ENCODE measurements at regions not wholly inside any gene's neighbourhood (a gene's known extent, or its start where the extent isn't known, plus 50 kb on each side); places are given as distances from the start of the nearest gene placed in this dataset.

GRCh38 chr1:221302357-221302756 is 423.1 kb downstream of the HLX start:
- H3K4me3 ChIP-seq, result no peak overlapping the region
- H3K36me3 ChIP-seq, result no peaks in the 10 kb centered on the region
- no peaks in the 10 kb centered on the region for H3K9me3 ChIP-seq
- 49 to 76% (median 60%) methylated on average over 1 of the region's 1 CpG for WGBS, 3 donors
- H3K27me3 ChIP-seq, result no peaks in the 10 kb centered on the region
- H3K4me1 ChIP-seq (ENCODE audit: insufficient read depth), result no peaks in the 10 kb centered on the region
- no peak overlapping the region for H3K27ac ChIP-seq
- intact Hi-C loops (cut with DNase I), result no loop called here
- no peak for TF ChIP-seq EP300 (IDR thresholded peaks at IDR 0.05)
- TF ChIP-seq CTCF (IDR thresholded peaks at IDR 0.05), result no peak
- TF ChIP-seq POLR2A (IDR thresholded peaks at IDR 0.05), result no peak
- DNase-seq, result no peak

GRCh38 chr1:221302810-221303209 is 423.6 kb downstream of the HLX start:
- no peak overlapping the region for H3K4me3 ChIP-seq
- DNase-seq, result no peak
- 6 to 11% (median 10%) methylated on average over 1 of the region's 1 CpG for WGBS, 3 donors
- no peak overlapping the region for H3K27ac ChIP-seq
- no peaks in the 10 kb centered on the region for H3K27me3 ChIP-seq
- TF ChIP-seq POLR2A (IDR thresholded peaks at IDR 0.05), result no peak
- no peak for TF ChIP-seq EP300 (IDR thresholded peaks at IDR 0.05)
- no peak for TF ChIP-seq CTCF (IDR thresholded peaks at IDR 0.05)
- H3K9me3 ChIP-seq, result no peaks in the 10 kb centered on the region
- intact Hi-C loops (cut with DNase I), result no loop called here
- H3K4me1 ChIP-seq (ENCODE audit: insufficient read depth), result no peaks in the 10 kb centered on the region
- no peaks in the 10 kb centered on the region for H3K36me3 ChIP-seq

GRCh38 chr1:221303623-221304022 is 424.4 kb downstream of the HLX start:
- DNase-seq, result no peak
- no peaks in the 10 kb centered on the region for H3K9me3 ChIP-seq
- WGBS, 3 donors, result 82 to 95% (median 90%) methylated on average over 1 of the region's 1 CpG
- intact Hi-C loops (cut with DNase I), result no loop called here
- no peak overlapping the region for H3K4me3 ChIP-seq
- no peak for TF ChIP-seq CTCF (IDR thresholded peaks at IDR 0.05)
- TF ChIP-seq POLR2A (IDR thresholded peaks at IDR 0.05), result no peak
- TF ChIP-seq EP300 (IDR thresholded peaks at IDR 0.05), result no peak
- no peaks in the 10 kb centered on the region for H3K36me3 ChIP-seq
- no peaks in the 10 kb centered on the region for H3K27me3 ChIP-seq
- H3K27ac ChIP-seq, result no peak overlapping the region
- H3K4me1 ChIP-seq (ENCODE audit: insufficient read depth), result no peaks in the 10 kb centered on the region

- intact Hi-C loops (cut with DNase I), result no loop called here
- Histone ChIP-seq H3K9me3 (no peaks in the 10 kb centered on the region), H3K27ac (no peak overlapping the region), H3K36me3 (no peaks in the 10 kb centered on the region), H3K4me1 (ENCODE audit: insufficient read depth) (no peaks in the 10 kb centered on the region), H3K27me3 (no peaks in the 10 kb centered on the region), H3K4me3 (no peak overlapping the region)
- DNase-seq, result no peak
- TF ChIP-seq EP300 (IDR thresholded peaks at IDR 0.05) (no peak), CTCF (IDR thresholded peaks at IDR 0.05) (no peak), POLR2A (IDR thresholded peaks at IDR 0.05) (no peak)
- WGBS, 3 donors, result 88 to 92% (median 90%) methylated on average over 5 of the region's 5 CpGs
Observed at GRCh38 chr1:221306239-221306638, 427.0 kb downstream of the HLX start.
